Caco-2 (cell line): ENCODE measurements at regions not wholly inside any gene's neighbourhood (a gene's known extent, or its start where the extent isn't known, plus 50 kb on each side); places are given as distances from the start of the nearest gene placed in this dataset.

Experiments used
- BruUV-seq: library from RNA; stranded (reverse); fragments of 400-500 nt; replicated peaks from 2 replicates; lab custom pipeline; 2021; lab: Mats Ljungman, UMichigan
- CTCF ChIA-PET: fragments of 300-600 bp; sonication (Branson Sonifier 250); formaldehyde crosslinking; loops from one replicate; lab custom pipeline; 2022; ENCODE audit warnings: antibody characterized with exemption; lab: Charles Lee
- POLR2A ChIA-PET: fragments of 300-600 bp; sonication (Branson Sonifier 250); formaldehyde crosslinking; loops from one replicate; lab custom pipeline; 2022; ENCODE audit warnings: antibody characterized with exemption; lab: Charles Lee
- DNase-seq, 2 experiments: peaks; one replicate each; pipeline versions ENCODE4 v3.0.0 to v3.0.0-alpha.2; 2020 to 2022
- H3K27me3 ChIP-seq: replicated peaks from 2 replicates; pipeline ENCODE4 v1.6.0; 2011; ENCODE audit warnings: low read length; ENCODE audit not compliant: control insufficient read depth, insufficient read depth
- H3K36me3 ChIP-seq: 2 replicates; pipeline ENCODE4 v1.5.1; 2011; ENCODE audit warnings: low read length; ENCODE audit not compliant: control insufficient read depth, insufficient read depth
- H3K4me1 ChIP-seq: fragments of 250-450 bp; sonication (Bioruptor Pico); 2 replicates; pipeline ENCODE4 v1.5.1; 2020; ENCODE audit warnings: mild to moderate bottlenecking
- H3K4me3 ChIP-seq: 2 replicates; pipeline ENCODE4 v1.5.1; 2011; ENCODE audit warnings: low read depth, mild to moderate bottlenecking, control low read depth, low read length
- H3K9me3 ChIP-seq: fragments of 250-450 bp; sonication (Bioruptor Pico); 2 replicates; pipeline ENCODE4 v1.5.1; 2020; ENCODE audit warnings: mild to moderate bottlenecking, moderate library complexity
- H3K27ac Mint-ChIP-seq: one replicate; pipeline ENCODE4 v1.8.0; 2022; ENCODE audit warnings: mixed read lengths; ENCODE audit not compliant: unreplicated experiment
- H3K27me3 Mint-ChIP-seq: one replicate; pipeline ENCODE4 v1.8.0; 2022; ENCODE audit warnings: mixed read lengths; ENCODE audit not compliant: insufficient read depth, unreplicated experiment
- H3K36me3 Mint-ChIP-seq: one replicate; pipeline ENCODE4 v1.8.0; 2022; ENCODE audit warnings: mild to moderate bottlenecking, mixed read lengths; ENCODE audit not compliant: insufficient read depth, unreplicated experiment
- H3K4me1 Mint-ChIP-seq: one replicate; pipeline ENCODE4 v1.8.0; 2022; ENCODE audit warnings: low read depth, mixed read lengths; ENCODE audit not compliant: unreplicated experiment
- H3K4me3 Mint-ChIP-seq: one replicate; pipeline ENCODE4 v1.8.0; 2022; ENCODE audit warnings: mild to moderate bottlenecking, moderate library complexity, mixed read lengths; ENCODE audit not compliant: unreplicated experiment
- H3K9me3 Mint-ChIP-seq: one replicate; pipeline ENCODE4 v1.8.0; 2022; ENCODE audit warnings: mixed read lengths; ENCODE audit not compliant: unreplicated experiment
- CTCF ChIP-seq, 2 experiments: fragments of 200-600 bp in 1 of 2; IDR thresholded peaks; 1 replicate in 1 of 2; 2 replicates in 1 of 2; pipeline versions ENCODE4 v1.5.1 to v1.8.0; 2011 to 2022; ENCODE audit warnings: antibody characterized with exemption in 1 of 2, control low read depth in 1 of 2, inconsistent platforms in 1 of 2, low read depth in 1 of 2, low read length in 1 of 2, mild to moderate bottlenecking in 1 of 2, moderate library complexity in 1 of 2; ENCODE audit not compliant: insufficient read depth in 1 of 2, severe bottlenecking in 1 of 2, unreplicated experiment in 1 of 2
- intact Hi-C: fragments of 100-400 bp; cut with micrococcal nuclease; formaldehyde crosslinking; loops from one replicate; pipeline ENCODE4 v1.10.0; 2022; ENCODE audit not compliant: unreplicated experiment

GRCh38 chr1:82632155-82632554 lies 831.4 kb downstream of the ADGRL2 start:
- no peaks in the 10 kb centered on the region for H3K36me3 Mint-ChIP-seq
- H3K4me1 Mint-ChIP-seq, result no peaks in the 10 kb centered on the region
- no peak overlapping the region for H3K4me3 Mint-ChIP-seq
- POLR2A ChIA-PET, result no interaction called here
- Histone ChIP-seq H3K4me3 (no peak overlapping the region), H3K9me3 (no peaks in the 10 kb centered on the region), H3K4me1 (no peaks in the 10 kb centered on the region), H3K27me3 (no peaks in the 10 kb centered on the region), H3K36me3 (no peaks in the 10 kb centered on the region)
- no TSS peak for BruUV-seq
- no peaks in the 10 kb centered on the region for H3K9me3 Mint-ChIP-seq
- no peaks in the 10 kb centered on the region for H3K27me3 Mint-ChIP-seq
- H3K27ac Mint-ChIP-seq, result no peak overlapping the region
- CTCF ChIA-PET, result no interaction called here
- intact Hi-C loops, result no loop called here
- TF ChIP-seq CTCF (IDR thresholded peaks at IDR 0.05; ENCODE audit: insufficient read depth in 1 of 2, low read depth in 1 of 2, low read length in 1 of 2, severe bottlenecking in 1 of 2, unreplicated experiment in 1 of 2), result no peak
- no peak for DNase-seq

GRCh38 chr1:82628887-82629286 lies 828.2 kb downstream of the ADGRL2 start:
- TF ChIP-seq CTCF (IDR thresholded peaks at IDR 0.05; ENCODE audit: insufficient read depth in 1 of 2, low read depth in 1 of 2, low read length in 1 of 2, severe bottlenecking in 1 of 2, unreplicated experiment in 1 of 2), result no peak
- intact Hi-C loops, result no loop called here
- H3K9me3 ChIP-seq, result no peaks in the 10 kb centered on the region
- H3K4me3 ChIP-seq, result no peak overlapping the region
- Mint-ChIP-seq H3K4me3 (no peak overlapping the region), H3K9me3 (no peaks in the 10 kb centered on the region), H3K4me1 (no peaks in the 10 kb centered on the region), H3K36me3 (no peaks in the 10 kb centered on the region), H3K27ac (no peak overlapping the region), H3K27me3 (no peaks in the 10 kb centered on the region)
- no peaks in the 10 kb centered on the region for H3K4me1 ChIP-seq
- no peaks in the 10 kb centered on the region for H3K36me3 ChIP-seq
- no peak for DNase-seq
- POLR2A ChIA-PET, result no interaction called here
- CTCF ChIA-PET, result no interaction called here
- BruUV-seq, result no TSS peak
- H3K27me3 ChIP-seq, result no peaks in the 10 kb centered on the region

GRCh38 chr1:82625537-82625936 lies 824.8 kb downstream of the ADGRL2 start:
- H3K4me3 ChIP-seq, result no peak overlapping the region
- H3K9me3 Mint-ChIP-seq, result no peaks in the 10 kb centered on the region
- intact Hi-C loops, result no loop called here
- no peaks in the 10 kb centered on the region for H3K36me3 Mint-ChIP-seq
- no peaks in the 10 kb centered on the region for H3K27me3 ChIP-seq
- H3K9me3 ChIP-seq, result no peaks in the 10 kb centered on the region
- ChIA-PET CTCF (no interaction called here), POLR2A (no interaction called here)
- H3K27me3 Mint-ChIP-seq, result no peaks in the 10 kb centered on the region
- DNase-seq, result no peak
- H3K4me1 Mint-ChIP-seq, result no peaks in the 10 kb centered on the region
- H3K36me3 ChIP-seq, result no peaks in the 10 kb centered on the region
- no peak for TF ChIP-seq CTCF (IDR thresholded peaks at IDR 0.05; ENCODE audit: insufficient read depth in 1 of 2, low read depth in 1 of 2, low read length in 1 of 2, severe bottlenecking in 1 of 2, unreplicated experiment in 1 of 2)
- H3K4me3 Mint-ChIP-seq, result no peak overlapping the region
- no TSS peak for BruUV-seq
- no peaks in the 10 kb centered on the region for H3K4me1 ChIP-seq
- H3K27ac Mint-ChIP-seq, result no peak overlapping the region
